ENCODE measurements at regions not wholly inside any gene's neighbourhood (a gene's known extent, or its start where the extent isn't known, plus 50 kb on each side); places are given as distances from the start of the nearest gene placed in this dataset.
A peak's percentile ranks its signal among the peaks of the same experiment; 100 is the strongest.

DNA sequence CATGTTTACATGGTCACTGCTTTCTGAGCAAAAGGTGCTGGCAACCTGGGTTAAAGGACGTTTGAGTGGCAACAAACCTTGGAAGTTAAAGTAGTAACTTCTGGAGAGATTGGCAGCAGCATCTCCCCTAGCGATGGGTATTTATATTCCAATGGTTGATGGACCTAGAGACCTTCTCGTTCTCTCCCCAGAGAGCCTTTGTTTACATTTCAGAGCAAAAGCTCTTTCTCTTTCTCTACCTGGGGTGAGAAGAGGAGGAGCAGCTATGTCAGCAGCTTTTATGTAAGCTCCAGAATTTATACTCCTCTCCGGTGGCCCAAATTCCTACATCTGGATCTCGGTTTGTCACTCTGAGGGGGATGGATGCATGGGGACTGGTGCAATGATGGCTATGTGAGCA lies 213.7 kb upstream of the ARL4C start:
- CTCF ChIA-PET (ENCODE audit: partially characterized antibody): interaction anchor here (1.3 to 1.9 kb wide), 2 partner anchors 17 to 41 kb away, joined by 3 to 4 read pairs; no protein-coding TSS in a partner anchor
- Histone ChIP-seq H3K56ac (replicated peaks; ENCODE audit: insufficient read length, low read depth, low read length) (no peak overlapping the region), H2BK5ac (ENCODE audit: low read depth, low read length) (no peak overlapping the region), H3K9me3 (ENCODE audit: insufficient read depth in 2 of 2, low read depth in 1 of 2, low read length in 1 of 2) (no peaks in the 10 kb centered on the region), H2BK120ac (replicated peaks; ENCODE audit: low read depth, low read length) (no peak overlapping the region), H4K20me1 (replicated peaks in 1 of 2; ENCODE audit: control insufficient read depth in 1 of 2, insufficient read depth in 2 of 2, low read length in 2 of 2) (no peaks in the 10 kb centered on the region), H2BK15ac (ENCODE audit: low read length) (no peak overlapping the region), H2BK20ac (ENCODE audit: low read length) (no peak overlapping the region), H3K18ac (ENCODE audit: extremely low read depth, low read length) (no peak overlapping the region), H3K4me1 (replicated peaks in 1 of 4; ENCODE audit: control insufficient read depth in 3 of 4, insufficient read depth in 4 of 4, low read length in 3 of 4) (peaks cover 5 to 29% (median 18%) of the 10 kb centered on the region in 4 experiments; a peak in 6 of 7 replicates), H3K79me1 (ENCODE audit: low read depth, low read length) (no peaks in the 10 kb centered on the region), H3K4me3 (ENCODE audit: extremely low read depth in 1 of 4, insufficient read depth in 2 of 4, low read depth in 3 of 4, low read length in 4 of 4) (peak overlapping the region in 1 of 4 experiments; percentile 31; a peak in 2 of 8 replicates), H3K79me2 (ENCODE audit: control insufficient read depth in 1 of 2, insufficient read depth in 2 of 2, low read length in 2 of 2) (no peaks in the 10 kb centered on the region), H2AFZ (ENCODE audit: low read length) (no peak overlapping the region), H3K9ac (replicated peaks in 1 of 4; ENCODE audit: extremely low read depth in 1 of 4, low read depth in 3 of 4, low read length in 3 of 4) (no peak overlapping the region), H2AK5ac (ENCODE audit: low read depth, low read length) (no peak overlapping the region), H3K23me2 (ENCODE audit: low read depth, low read length) (no peaks in the 10 kb centered on the region), H3K27ac (ENCODE audit: low read depth, low read length) (no peak overlapping the region), H4K5ac (ENCODE audit: insufficient read length, low read depth, low read length) (no peak overlapping the region), H3K36me3 (ENCODE audit: control insufficient read depth in 2 of 4, insufficient read depth in 4 of 4, low read length in 3 of 4) (no peaks in the 10 kb centered on the region), H3K4me2 (ENCODE audit: insufficient read depth in 1 of 2, low read depth in 2 of 2, low read length in 2 of 2) (peak overlapping the region; percentile 4 to 51; a peak in 2 of 4 replicates), H3K14ac (ENCODE audit: insufficient read length) (no peak overlapping the region), H3K23ac (ENCODE audit: insufficient read length) (no peak overlapping the region), H4K91ac (replicated peaks; ENCODE audit: insufficient read length, low read length) (no peak overlapping the region), H4K8ac (ENCODE audit: extremely low read depth, insufficient read depth, low read length) (no peak overlapping the region), H3K4ac (replicated peaks; ENCODE audit: insufficient read length, low read depth, low read length) (no peak overlapping the region), H2BK12ac (ENCODE audit: low read depth, low read length) (no peak overlapping the region), H3K27me3 (replicated peaks in 1 of 4; ENCODE audit: control insufficient read depth in 3 of 4, extremely low read depth in 1 of 4, insufficient read depth in 3 of 4, low read length in 3 of 4) (peaks cover 0 to 20% (median 11%) of the 10 kb centered on the region in 4 experiments; a peak in 4 of 7 replicates)
- DNase-seq (ENCODE audit: low read depth in 1 of 2, low spot score in 2 of 2) (no peak), FAIRE-seq (peak; percentile 45)
- 9% methylated on average over 5 of the region's 5 CpGs; no CpG with 5 or more reads in 1 of the 2 experiments for WGBS, 2 experiments (ENCODE audit: extremely low coverage in 1 of 2, insufficient coverage in 1 of 2, insufficient read length in 1 of 2, insufficient replicate concordance in 2 of 2, low coverage in 1 of 2, low lambda C conversion rate in 2 of 2, missing lambda C conversion rate in 1 of 2)
- POLR2A ChIA-PET (ENCODE audit: partially characterized antibody): no interaction called here
- TF ChIP-seq YY1 (IDR thresholded peaks at IDR 0.05; ENCODE audit: low read depth, low read length) (0 out of 2 replicates have a peak, but pooled peaks have one; percentile 28), RAD21 (IDR thresholded peaks at IDR 0.05 in 1 of 2, conservative IDR thresholded peaks at IDR 0.05 in 1 of 2; ENCODE audit: low read depth in 2 of 2, low read length in 2 of 2) (peak in 1 of 2 experiments; percentile 15; a peak in 1 of 4 replicates), ASH2L (IDR thresholded peaks at IDR 0.05; ENCODE audit: low read length) (peak; percentile 14)
